GM19035 (cell line): ENCODE measurements at regions not wholly inside any gene's neighbourhood (a gene's known extent, or its start where the extent isn't known, plus 50 kb on each side); places are given as distances from the start of the nearest gene placed in this dataset.

ENCODE experiments used
- ATAC-seq: cut with Tn5 transposase; IDR thresholded peaks from one replicate; pipeline ENCODE4 v1.9.1; 2021; ENCODE audit not compliant: unreplicated experiment

- ATAC-seq = no peak
Measured at GRCh38 chr3:29092348-29092747, 188.5 kb upstream of the RBMS3 start.

- ATAC-seq = no peak
Measured at GRCh38 chr3:29099296-29099695, 181.6 kb upstream of the RBMS3 start.

- no peak for ATAC-seq
Measured at GRCh38 chr3:29099775-29100174, 181.1 kb upstream of the RBMS3 start.

- no peak for ATAC-seq
Measured at GRCh38 chr3:29100292-29100691, 180.6 kb upstream of the RBMS3 start.

GRCh38 chr3:29128001-29128400 lies 152.9 kb upstream of the RBMS3 start:
- ATAC-seq = no peak

- ATAC-seq = no peak
Measured at GRCh38 chr3:29137601-29138000, 143.3 kb upstream of the RBMS3 start.

GRCh38 chr3:29138171-29138570 lies 142.7 kb upstream of the RBMS3 start:
- ATAC-seq = no peak

- no peak for ATAC-seq
Measured at GRCh38 chr3:29140666-29141065, 140.2 kb upstream of the RBMS3 start.

- no peak for ATAC-seq
Measured at GRCh38 chr3:29141197-29141917, 139.5 kb upstream of the RBMS3 start.

GRCh38 chr3:29141918-29142275 lies 139.0 kb upstream of the RBMS3 start:
- ATAC-seq = no peak

- ATAC-seq = no peak
Measured at GRCh38 chr3:29143151-29143550, 137.7 kb upstream of the RBMS3 start.

- ATAC-seq = no peak
Measured at GRCh38 chr3:29144361-29144760, 136.5 kb upstream of the RBMS3 start.

- no peak for ATAC-seq
Measured at GRCh38 chr3:29144807-29145206, 136.1 kb upstream of the RBMS3 start.

GRCh38 chr3:29145360-29145759 lies 135.5 kb upstream of the RBMS3 start:
- no peak for ATAC-seq

GRCh38 chr3:29152379-29152778 lies 128.5 kb upstream of the RBMS3 start:
- ATAC-seq = no peak

- no peak for ATAC-seq
Measured at GRCh38 chr3:29153811-29154210, 127.1 kb upstream of the RBMS3 start.

- ATAC-seq = no peak
Measured at GRCh38 chr3:29156086-29156715, 124.7 kb upstream of the RBMS3 start.

- no peak for ATAC-seq
Measured at GRCh38 chr3:29164825-29165224, 116.0 kb upstream of the RBMS3 start.

- no peak for ATAC-seq
Measured at GRCh38 chr3:29167180-29167579, 113.7 kb upstream of the RBMS3 start.

- no peak for ATAC-seq
Measured at GRCh38 chr3:29168081-29168480, 112.8 kb upstream of the RBMS3 start.

- no peak for ATAC-seq
Measured at GRCh38 chr3:29168696-29169095, 112.2 kb upstream of the RBMS3 start.

GRCh38 chr3:29169451-29169850 lies 111.4 kb upstream of the RBMS3 start:
- no peak for ATAC-seq
